HG02970 (cell line): ENCODE measurements at regions not wholly inside any gene's neighbourhood (a gene's known extent, or its start where the extent isn't known, plus 50 kb on each side); places are given as distances from the start of the nearest gene placed in this dataset.

Experiments used
- ATAC-seq: cut with Tn5 transposase; IDR thresholded peaks from one replicate; pipeline ENCODE4 v1.9.1; 2021; ENCODE audit warnings: mild to moderate bottlenecking, moderate library complexity, moderate number of reproducible peaks; ENCODE audit not compliant: unreplicated experiment, low FRiP score

DNA sequence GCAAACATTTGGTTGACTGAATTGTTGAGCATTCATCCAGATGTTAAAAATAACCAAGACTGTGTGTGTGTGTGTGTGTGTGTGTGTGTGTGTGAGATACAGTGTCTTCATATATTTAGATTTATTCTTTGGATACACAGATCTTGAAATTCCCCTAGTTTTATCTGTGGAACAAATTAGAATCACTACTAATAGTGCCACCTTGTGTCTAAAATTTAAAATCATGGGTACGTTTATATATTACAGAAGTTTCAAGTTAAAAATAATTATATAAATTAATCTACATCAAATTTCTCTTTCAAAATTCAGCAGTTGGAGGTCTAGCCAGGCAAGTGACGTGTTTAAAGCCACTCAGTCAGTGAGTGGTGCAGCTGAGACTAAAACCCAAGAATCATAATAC lies 1566.2 kb upstream of the TENM4 start:
- no peak for ATAC-seq

DNA sequence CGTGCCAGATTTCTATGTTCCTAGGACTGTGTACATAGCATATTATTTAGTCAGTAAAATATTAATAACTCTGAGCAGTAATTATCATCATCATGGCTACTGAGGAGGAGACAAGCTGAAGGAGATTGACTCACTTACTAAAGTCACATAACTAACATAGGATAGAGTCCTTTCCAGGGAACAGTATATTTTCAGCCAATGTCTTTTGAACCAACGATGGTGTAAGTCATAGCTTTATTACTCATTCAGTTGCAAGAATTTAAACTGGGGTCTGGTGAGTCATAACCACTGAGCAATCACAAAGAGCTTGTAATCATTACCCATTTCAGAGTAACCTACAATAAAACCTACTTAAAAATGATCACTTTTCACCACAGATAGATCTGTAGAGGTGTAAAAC lies 1564.8 kb upstream of the TENM4 start:
- ATAC-seq, result peak; percentile 85

DNA sequence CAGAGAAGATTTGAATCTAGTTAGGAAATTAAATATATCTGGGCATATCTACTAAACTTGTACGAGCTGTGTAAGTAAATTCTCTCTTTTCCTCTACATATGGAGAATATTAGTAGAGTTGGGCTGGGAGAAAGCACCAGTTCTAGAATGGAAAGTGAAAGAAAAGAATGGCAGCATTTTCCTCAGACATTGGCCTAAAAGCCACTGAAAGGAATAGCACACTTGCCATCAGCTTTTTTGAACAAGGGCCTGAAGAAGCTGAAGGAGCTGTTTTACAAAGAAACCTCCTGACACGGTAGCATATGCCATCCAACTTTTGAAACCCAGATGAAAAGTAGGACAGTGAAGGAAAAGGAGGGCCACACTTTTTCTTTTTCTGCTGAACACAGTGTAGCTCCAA lies 1563.7 kb upstream of the TENM4 start:
- ATAC-seq, result no peak

DNA sequence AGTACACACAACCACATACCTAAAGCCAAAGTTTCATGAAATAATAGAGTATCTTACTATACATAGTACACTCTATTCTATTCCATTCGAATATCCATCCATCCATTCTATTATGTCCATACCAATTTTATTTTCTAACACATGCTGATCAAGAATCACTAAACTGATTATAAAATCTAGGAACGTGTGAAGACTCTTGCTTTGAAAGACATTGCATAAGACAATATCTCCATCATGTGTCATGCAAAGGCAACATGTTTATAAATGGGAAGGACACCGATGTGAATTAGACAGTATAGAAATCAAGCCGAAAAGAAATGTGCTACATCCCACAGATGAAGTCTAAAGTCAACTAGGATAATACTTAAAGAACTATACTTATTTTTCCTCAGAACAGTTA lies 1561.5 kb upstream of the TENM4 start:
- no peak for ATAC-seq

DNA sequence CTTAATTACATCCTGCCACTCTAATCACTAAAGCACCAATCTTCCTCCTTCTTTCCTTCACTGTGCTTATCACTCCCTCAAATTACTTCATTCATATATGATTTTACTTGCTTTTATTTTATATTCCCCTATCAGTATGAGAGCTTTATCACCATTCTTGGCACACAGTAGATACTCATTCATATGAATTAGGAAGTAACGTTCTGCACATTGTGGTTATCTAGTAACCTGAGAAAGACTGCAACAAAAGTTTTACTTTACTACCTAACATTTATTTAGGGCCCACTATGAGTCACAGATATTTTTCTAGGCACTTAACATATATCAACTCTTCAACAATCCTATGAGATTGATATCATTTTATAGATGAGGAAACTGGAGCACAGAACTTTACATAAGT lies 1559.9 kb upstream of the TENM4 start:
- ATAC-seq, result no peak

DNA sequence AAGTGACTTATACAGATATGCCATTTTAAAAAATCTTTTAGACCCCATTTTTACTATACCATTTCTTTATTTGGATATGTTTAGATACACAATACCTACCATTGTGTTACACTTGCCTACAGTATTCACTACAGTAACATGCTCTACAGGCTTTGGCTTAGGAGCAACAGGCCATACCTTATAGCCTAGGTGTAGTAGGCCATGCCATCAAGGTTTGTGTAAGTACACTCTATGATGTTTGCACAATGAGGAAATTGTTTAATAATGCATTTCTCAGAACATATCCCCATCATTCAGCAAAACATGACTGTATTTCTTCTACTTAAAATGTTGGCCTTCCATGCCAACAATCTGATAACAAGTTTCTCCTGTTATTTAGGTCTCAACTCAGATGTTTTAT lies 1559.5 kb upstream of the TENM4 start:
- no peak for ATAC-seq

DNA sequence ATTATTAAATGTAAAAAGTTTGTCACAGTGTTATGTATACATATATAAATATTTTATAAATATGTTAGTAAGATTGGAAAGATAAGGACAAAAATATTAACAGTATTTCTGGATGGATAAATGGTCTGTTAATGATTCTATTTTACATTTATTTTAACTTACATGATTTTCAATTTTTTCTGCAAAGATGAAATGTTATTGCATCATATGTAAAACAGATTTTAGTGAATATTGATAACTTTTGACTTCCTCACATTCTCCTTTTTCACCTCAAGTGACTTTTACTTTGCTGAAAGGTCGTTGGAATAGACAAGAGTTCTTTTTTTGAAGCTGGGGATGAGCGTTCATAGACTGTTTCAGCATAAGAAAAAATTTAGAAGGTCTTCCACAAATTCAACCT lies 1554.7 kb upstream of the TENM4 start:
- no peak for ATAC-seq

DNA sequence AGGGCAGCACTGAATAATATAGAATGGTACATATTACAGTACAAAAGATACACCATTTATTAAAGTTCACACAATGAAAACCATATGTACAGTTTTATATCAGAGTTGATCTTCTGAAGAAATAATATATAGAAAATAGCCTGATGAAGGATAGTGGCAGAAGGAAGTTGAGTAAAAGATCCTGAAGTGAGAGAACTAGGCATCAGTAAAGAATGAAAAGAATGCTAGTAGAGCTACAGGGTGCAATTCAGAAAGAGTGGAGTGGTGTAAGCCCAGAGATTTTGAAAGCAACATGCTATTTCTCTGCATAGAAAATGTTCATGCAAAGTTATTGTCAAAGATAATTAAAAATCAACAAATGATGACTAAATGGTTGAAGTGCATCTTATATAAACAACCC lies 1552.7 kb upstream of the TENM4 start:
- no peak for ATAC-seq

DNA sequence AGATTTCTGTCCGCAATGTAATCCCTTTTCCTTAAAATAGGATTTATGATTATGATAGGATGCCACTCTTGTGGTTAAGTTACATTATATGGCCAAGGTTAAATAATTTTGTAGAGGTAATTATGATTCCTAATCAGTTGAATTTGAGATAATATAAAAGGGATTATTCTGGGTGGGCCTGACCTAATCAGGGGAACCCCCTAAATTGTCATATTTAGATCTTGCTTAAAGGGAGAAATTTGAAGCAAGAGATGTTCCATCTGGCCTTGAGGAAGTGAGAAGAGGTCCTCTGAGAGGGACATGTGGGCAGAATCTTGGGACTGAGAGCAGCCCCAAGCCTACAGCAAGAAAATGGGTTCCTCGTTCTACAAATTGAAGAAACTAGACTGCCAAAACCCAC lies 1550.1 kb upstream of the TENM4 start:
- ATAC-seq, result no peak

DNA sequence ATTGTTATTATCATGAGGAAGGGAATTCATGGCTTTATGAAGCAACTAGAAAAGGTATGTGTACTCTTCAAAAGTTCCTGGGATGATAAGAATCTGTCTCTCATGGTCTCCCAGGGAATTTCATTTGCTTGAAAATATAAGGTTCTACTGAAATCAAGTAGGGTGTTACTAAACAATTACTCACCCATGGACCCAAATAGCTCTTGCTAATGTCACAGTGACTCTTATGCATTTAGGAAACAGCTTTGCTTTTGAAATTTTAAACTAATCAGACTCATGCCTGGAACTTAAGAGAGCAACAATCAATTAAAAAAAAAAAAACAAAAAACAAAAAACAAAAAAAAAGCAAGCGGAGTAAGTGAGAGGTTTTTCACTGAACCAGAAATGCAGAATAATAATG lies 1546.3 kb upstream of the TENM4 start:
- no peak for ATAC-seq

DNA sequence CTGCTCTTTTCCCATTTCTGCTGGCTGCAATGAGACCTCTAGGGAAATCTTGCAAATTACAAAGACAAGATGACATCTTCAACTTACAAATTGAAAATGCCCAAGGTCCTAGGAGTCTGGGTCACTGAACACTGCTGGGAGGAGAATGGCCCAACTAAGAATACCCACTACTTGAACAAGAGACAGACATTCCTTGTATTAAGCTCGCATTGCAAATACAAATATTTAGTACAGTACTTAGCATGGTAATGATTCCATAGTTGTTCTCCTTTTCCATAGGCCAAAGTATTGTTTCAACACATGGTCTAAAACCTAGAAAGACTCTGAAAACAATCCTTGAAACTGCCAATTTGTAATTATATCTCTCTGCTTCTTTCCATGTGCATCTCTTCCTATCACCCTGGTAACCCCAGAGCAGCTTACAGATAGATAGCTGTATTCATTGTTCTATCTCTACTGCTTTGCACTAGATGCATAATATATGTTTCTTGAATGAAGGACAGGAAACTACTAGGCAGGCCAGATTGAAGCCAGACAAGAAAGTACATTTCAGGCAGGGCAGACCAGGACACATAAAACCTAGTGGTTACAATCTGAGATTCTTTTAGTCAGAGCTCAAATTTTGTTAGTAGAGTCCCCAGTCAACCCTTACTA lies 1545.7 kb upstream of the TENM4 start:
- no peak for ATAC-seq

DNA sequence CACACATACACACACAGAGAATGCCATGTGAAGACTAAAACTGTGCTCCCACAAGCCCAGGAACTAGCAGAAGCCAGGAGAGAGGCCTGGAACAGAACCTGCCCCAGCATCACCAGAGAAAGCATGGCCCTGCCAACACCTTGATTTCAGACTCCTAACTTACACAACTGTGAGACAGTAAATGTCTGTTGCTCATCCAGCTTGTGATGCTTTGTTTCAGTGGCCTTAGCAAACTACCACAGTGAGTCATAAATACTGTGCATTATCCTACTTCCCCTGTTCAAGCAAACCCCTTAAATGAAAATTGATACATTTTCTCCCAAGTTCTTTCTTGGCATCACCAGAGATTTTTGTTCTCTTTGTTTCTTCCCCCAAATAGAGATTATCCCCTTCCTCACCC lies 1539.4 kb upstream of the TENM4 start:
- ATAC-seq, result no peak

DNA sequence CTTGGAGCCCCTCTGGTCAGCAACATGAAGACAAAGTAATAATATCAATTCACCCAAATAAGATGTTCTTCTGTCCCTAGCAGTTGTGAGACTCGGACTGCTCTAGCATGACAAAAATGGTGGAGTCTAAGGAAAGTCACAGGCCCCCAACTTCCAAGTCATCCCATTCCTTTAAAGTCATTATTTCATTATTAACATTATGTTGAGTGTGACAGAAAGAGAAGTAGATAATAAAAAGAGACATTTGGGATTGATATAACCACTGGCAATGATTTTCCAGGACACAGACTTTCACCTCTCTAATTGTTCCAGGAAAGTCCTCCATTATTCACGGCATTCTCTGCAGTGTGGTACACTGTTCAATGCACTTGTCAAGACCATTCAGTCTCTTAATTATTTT lies 1533.0 kb upstream of the TENM4 start:
- ATAC-seq, result no peak

DNA sequence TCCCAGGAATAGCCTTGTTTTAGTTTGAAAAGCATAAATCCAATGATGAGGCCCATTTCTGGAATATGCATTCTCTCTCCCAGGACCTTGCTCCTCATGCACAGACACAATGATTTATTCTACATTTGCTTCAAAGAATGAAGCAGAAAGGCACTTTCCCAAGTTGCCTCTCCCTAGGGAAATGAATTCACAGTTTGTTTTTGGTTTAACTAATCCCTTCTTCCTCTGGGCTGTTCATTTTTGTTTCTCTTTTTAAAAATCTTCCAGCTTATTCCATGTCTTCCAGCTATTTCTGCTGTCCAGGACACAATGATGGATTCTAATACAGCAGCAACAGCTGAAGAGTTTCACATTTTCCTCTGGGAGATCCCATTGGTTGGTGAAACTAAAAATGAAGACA lies 1529.2 kb upstream of the TENM4 start:
- no peak for ATAC-seq

DNA sequence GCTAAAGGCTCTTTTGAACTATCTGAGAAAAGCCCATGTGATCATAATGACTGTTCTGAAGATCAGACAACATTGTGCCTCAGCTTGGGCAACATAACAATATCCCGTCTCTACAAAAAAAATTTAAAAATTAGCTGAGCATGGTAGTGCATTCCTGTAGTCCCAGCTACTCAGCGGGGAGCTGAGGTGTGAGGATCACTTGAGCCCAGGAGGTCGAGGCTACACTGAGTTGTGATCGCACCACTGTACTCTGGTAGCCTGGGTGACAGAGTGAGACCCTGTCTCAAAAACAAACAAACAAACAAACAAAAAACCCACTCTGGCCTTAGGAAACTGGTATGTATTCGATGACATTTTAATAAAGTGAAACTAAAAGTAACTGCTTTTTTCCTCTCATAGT lies 1526.8 kb upstream of the TENM4 start:
- no peak for ATAC-seq

DNA sequence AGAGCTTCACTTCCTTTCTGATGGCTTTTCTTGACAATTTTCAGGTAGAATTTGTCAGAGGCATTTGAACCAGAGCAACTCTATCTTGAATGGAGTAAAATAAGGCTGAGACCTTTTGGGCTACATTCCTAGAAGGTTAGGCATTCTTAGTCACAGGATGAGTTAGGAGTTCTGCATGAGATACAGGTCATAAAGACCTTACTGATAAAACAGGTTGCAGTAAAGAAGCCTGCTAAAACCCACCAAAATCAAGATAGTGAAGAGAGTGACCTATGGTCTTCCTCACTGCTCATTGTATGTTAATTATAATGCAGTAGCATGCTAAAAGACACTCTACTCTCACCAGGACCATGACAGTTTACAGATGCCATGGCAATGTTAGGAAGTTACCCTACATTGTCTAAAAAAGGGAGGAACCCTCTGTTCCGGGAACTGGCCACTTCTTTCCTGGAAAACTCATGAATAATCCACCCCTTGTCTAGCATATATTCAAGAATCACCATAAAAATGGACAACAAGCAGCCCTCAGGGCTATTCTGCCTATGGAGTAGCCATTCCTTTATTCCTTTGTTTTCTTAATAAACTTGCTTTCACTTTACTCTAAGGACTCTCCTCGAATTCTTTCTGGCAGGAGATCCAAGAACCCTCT lies 1519.7 kb upstream of the TENM4 start:
- ATAC-seq, result no peak

DNA sequence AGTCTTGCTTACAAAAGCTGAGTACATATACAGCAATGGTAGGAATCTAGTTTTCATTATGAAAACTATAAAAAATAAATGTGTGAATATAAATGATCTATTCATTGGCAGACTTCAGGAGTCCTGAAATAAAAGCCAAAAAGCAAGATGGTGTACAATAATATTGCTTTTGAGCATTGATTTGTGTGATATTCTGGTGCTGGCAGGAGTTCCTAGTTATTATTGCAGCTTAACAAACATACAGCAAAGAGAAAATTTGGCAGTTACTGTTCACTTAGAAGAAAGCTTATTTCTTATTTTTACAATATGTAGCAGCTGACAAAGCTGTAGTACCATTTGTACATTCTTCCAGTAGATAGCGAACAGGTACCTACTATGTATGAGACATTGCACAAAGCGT lies 1518.9 kb upstream of the TENM4 start:
- ATAC-seq, result no peak

DNA sequence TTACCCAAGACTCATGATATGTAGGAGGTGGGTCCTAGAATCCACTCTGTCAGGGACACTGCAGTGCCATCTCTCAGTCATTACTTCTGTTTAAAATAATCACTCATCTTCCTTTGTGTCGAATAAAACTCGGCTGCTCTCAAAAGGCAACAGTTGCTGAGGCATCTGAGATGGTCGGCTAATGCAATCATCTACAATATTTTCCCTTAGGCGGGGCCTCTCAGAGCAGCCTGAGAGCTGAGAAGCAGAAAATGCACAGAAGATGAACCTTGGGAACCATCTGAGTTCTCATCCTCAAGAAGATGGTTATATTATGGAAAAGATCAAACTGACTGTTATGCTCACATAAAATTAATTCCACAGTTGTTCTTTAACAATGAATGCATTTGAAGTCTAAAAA lies 1518.2 kb upstream of the TENM4 start:
- ATAC-seq, result no peak

DNA sequence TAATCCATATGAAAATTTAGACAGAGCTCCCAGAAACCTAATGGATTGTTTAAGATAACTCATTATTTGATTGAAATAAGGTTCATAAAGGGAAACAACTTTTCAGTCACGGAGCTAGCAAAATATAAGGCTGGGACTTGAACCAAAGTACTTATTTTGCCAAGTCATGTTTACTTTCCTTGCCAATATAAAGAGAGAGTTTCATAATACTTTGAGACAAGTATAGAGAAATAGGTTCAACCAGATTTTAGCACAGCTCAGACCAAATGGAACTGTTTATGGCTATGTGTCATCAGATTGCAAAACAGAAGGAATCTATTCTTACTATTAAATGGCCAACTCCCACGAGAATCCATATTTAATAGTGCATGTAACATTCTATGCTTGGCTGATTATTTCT lies 1517.5 kb upstream of the TENM4 start:
- no peak for ATAC-seq

DNA sequence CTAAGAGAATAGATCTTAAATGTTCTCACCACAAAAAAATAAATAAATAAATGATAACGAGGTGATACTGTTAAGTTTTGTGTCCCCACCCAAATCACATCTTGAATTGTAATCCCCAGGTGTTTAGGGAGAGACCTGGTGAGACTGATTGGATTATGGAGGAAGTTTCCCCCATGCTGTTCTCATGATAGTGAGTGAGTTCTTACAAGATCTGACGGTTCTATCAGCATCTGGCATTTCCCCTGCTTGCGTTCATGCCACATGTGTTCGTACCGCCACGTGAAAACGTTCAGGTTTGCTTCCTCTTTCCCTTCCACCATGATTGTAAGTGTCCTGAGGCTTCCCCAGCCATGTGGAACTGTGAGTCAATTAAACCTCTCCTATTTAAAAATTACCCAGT lies 1514.8 kb upstream of the TENM4 start:
- ATAC-seq, result no peak

DNA sequence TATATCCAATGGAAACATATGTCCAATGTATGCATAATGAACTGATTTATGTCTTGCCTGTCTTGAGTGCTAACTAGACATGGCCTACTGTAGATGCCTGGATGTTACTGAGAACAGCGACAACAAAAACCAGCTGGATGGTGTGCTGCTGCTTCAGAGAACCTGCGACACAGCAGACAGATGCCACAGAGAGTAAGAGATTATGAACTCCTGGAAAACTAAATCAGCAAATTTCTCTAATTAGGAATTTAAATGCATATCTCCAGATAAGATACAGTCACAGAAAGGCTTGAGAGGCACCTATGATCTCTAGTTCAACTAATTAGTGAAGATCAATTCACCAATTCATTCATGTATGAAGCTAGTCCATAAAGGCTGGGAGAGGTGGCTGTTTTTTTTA lies 1508.0 kb upstream of the TENM4 start:
- ATAC-seq, result no peak

DNA sequence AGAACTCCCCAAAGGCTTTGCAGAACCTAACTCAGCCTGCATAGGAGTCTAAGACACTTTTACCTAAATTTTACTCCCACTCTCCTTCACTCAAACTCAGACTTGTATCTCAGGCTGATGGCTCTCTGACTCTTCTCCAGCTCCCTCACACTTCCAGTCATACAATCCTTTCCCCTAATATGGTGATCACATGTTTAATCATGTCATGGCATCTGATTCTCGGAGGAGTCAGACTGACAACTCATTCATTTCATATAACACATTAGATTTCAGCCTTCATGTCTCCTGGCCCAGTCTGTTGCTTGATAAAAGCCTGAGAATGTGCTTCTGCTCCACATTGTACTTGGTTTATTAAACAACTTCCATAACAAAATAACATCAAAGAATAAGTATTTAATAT lies 1503.9 kb upstream of the TENM4 start:
- no peak for ATAC-seq

DNA sequence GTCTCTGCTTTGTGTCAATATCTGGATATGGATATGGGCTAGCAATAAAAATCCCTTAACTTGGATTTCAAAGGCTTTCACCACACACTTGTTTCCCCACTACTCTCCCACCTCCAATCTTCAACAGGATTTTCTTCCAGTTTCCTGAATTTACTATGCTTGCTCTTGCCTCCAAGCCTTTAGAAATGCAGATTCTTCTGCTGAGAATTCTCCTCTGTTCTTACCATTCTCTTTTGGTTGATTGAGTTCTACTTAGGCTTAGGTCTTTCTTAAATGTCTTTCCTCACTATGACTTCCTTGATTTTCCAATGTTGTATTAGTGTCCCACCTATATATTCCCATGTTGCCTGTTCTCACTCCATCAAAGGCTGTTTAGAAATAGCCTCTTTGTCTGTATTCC lies 1502.4 kb upstream of the TENM4 start:
- no peak for ATAC-seq
